ENCODE measurements at regions not wholly inside any gene's neighbourhood (a gene's known extent, or its start where the extent isn't known, plus 50 kb on each side); places are given as distances from the start of the nearest gene placed in this dataset.

DNA sequence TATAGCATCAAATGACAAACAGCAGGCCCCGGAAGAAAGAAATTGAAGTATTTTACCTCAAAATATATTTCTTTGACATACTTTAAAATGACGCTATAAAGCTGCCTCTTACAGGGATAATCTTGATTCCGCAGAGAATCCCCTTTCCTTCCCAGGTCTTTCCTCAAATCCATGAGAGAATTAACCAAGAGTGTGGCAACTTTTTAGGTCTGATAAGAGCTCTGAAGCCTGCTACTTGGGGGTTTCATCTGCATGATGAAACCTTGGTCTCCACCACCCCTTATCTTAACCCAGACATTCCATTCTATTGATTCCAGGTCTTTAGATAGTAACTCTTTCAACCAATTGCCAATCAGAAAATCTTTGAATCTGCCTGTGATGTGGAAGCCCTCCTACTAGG lies 173.8 kb downstream of the CEMIP2 start:
- Histone ChIP-seq H4K20me1 (ENCODE audit: low read length) (no peaks in the 10 kb centered on the region), H3K4me3 (ENCODE audit: low read length) (no peak overlapping the region), H3K9me2 (replicated peaks; ENCODE audit: low read length) (no peaks in the 10 kb centered on the region), H3K27me3 (ENCODE audit: low read length) (no peaks in the 10 kb centered on the region), H3F3A (ENCODE audit: low read length, unreplicated experiment) (no peaks in the 10 kb centered on the region), H3K9me3 (ENCODE audit: low read length) (no peaks in the 10 kb centered on the region), H3K36me3 (ENCODE audit: low read depth, low read length) (no peaks in the 10 kb centered on the region), H3K79me2 (ENCODE audit: low read length) (no peaks in the 10 kb centered on the region), H3K27ac (ENCODE audit: low read length) (no peak overlapping the region), H3K9ac (ENCODE audit: low read length) (no peak overlapping the region), H2AFZ (ENCODE audit: low read length) (no peak overlapping the region), H3K4me1 (ENCODE audit: insufficient read depth, low read length) (0 out of 2 replicates have a peak, but pooled peaks cover 6% of the 10 kb centered on the region), H3K4me2 (ENCODE audit: low read length) (no peak overlapping the region)
- TF ChIP-seq, protein P1, sequence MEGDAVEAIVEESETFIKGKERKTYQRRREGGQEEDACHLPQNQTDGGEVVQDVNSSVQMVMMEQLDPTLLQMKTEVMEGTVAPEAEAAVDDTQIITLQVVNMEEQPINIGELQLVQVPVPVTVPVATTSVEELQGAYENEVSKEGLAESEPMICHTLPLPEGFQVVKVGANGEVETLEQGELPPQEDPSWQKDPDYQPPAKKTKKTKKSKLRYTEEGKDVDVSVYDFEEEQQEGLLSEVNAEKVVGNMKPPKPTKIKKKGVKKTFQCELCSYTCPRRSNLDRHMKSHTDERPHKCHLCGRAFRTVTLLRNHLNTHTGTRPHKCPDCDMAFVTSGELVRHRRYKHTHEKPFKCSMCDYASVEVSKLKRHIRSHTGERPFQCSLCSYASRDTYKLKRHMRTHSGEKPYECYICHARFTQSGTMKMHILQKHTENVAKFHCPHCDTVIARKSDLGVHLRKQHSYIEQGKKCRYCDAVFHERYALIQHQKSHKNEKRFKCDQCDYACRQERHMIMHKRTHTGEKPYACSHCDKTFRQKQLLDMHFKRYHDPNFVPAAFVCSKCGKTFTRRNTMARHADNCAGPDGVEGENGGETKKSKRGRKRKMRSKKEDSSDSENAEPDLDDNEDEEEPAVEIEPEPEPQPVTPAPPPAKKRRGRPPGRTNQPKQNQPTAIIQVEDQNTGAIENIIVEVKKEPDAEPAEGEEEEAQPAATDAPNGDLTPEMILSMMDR (conservative IDR thresholded peaks at IDR 0.05; ENCODE audit: low read depth, low read length): no peak
- TF ChIP-seq EZH2phosphoT487 (IDR thresholded peaks at IDR 0.05; ENCODE audit: borderline replicate concordance, low read length): no peak
- TF ChIP-seq EZH2 (IDR thresholded peaks at IDR 0.05; ENCODE audit: low read length, unreplicated experiment): no peak
- intact Hi-C loops (cut with micrococcal nuclease): no loop called here
- no peak for DNase-seq
- ChIA-PET POLR2A (ENCODE audit: unreplicated experiment) (no interaction called here), CTCF (no interaction called here)
- no peak for ATAC-seq
- no TSS peak for BruUV-seq (replicated peaks)

DNA sequence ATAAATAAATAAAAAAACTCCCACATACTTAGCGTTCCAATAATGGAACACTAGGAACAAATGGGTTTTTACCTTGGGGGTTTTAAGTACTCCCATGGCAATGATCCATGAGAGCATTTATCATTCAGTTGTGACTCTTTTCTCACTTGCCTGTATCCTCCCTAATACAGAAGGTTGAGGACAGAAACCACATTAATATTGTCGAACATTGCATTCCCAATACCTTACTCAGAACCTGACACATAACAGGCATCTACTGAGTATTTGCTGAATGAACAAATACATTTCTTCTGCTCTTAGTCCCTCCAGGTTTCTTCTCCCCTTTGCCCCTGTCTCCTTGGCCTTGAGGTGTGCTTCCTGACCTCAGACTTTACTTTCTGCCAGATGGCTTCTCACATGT lies 175.9 kb downstream of the CEMIP2 start:
- Histone ChIP-seq H3K4me3 (ENCODE audit: low read length) (no peak overlapping the region), H3K79me2 (ENCODE audit: low read length) (no peaks in the 10 kb centered on the region), H4K20me1 (ENCODE audit: low read length) (no peaks in the 10 kb centered on the region), H3K4me1 (ENCODE audit: insufficient read depth, low read length) (peaks cover 6% of the 10 kb centered on the region; the same call in 1 of the 2 replicates), H3K36me3 (ENCODE audit: low read depth, low read length) (no peaks in the 10 kb centered on the region), H3K9me2 (replicated peaks; ENCODE audit: low read length) (no peaks in the 10 kb centered on the region), H3K27me3 (ENCODE audit: low read length) (no peaks in the 10 kb centered on the region), H3K4me2 (ENCODE audit: low read length) (no peak overlapping the region), H3F3A (ENCODE audit: low read length, unreplicated experiment) (no peaks in the 10 kb centered on the region), H2AFZ (ENCODE audit: low read length) (no peak overlapping the region), H3K9ac (ENCODE audit: low read length) (no peak overlapping the region), H3K27ac (ENCODE audit: low read length) (no peak overlapping the region), H3K9me3 (ENCODE audit: low read length) (no peaks in the 10 kb centered on the region)
- DNase-seq: peak; percentile 67
- ChIA-PET POLR2A (ENCODE audit: unreplicated experiment) (no interaction called here), CTCF (no interaction called here)
- intact Hi-C loops (cut with micrococcal nuclease): no loop called here
- TF ChIP-seq, protein P1 (conservative IDR thresholded peaks at IDR 0.05; ENCODE audit: low read depth, low read length): no peak
- no TSS peak for BruUV-seq (replicated peaks)
- peak; percentile 75 for ATAC-seq

- H3K27me3 ChIP-seq (ENCODE audit: low read length): no peaks in the 10 kb centered on the region
- no peak overlapping the region for H3K4me3 ChIP-seq (ENCODE audit: low read length)
- TF ChIP-seq EZH2 (IDR thresholded peaks at IDR 0.05; ENCODE audit: low read length, unreplicated experiment) (no peak), EZH2phosphoT487 (IDR thresholded peaks at IDR 0.05; ENCODE audit: borderline replicate concordance, low read length) (no peak)
- TF ChIP-seq, protein P1 (conservative IDR thresholded peaks at IDR 0.05; ENCODE audit: low read depth, low read length): no peak
- H3K9me2 ChIP-seq (replicated peaks; ENCODE audit: low read length): no peaks in the 10 kb centered on the region
- intact Hi-C loops (cut with micrococcal nuclease): no loop called here
- no peak overlapping the region for H2AFZ ChIP-seq (ENCODE audit: low read length)
- no peaks in the 10 kb centered on the region for H3K9me3 ChIP-seq (ENCODE audit: low read length)
- BruUV-seq (replicated peaks): no TSS peak
- H3K4me2 ChIP-seq (ENCODE audit: low read length): no peak overlapping the region
- POLR2A ChIA-PET (ENCODE audit: unreplicated experiment): no interaction called here
- no peaks in the 10 kb centered on the region for H3F3A ChIP-seq (ENCODE audit: low read length, unreplicated experiment)
- no peaks in the 10 kb centered on the region for H4K20me1 ChIP-seq (ENCODE audit: low read length)
- CTCF ChIA-PET: no interaction called here
- H3K36me3 ChIP-seq (ENCODE audit: low read depth, low read length): no peaks in the 10 kb centered on the region
- H3K9ac ChIP-seq (ENCODE audit: low read length): no peak overlapping the region
- H3K27ac ChIP-seq (ENCODE audit: low read length): no peak overlapping the region
- H3K79me2 ChIP-seq (ENCODE audit: low read length): no peaks in the 10 kb centered on the region
- DNase-seq (no peak), ATAC-seq (no peak)
- peaks cover 6% of the 10 kb centered on the region; the same call in 1 of the 2 replicates for H3K4me1 ChIP-seq (ENCODE audit: insufficient read depth, low read length)
These were observed 178.0 kb downstream of the CEMIP2 start for GRCh38 chr9:71590362-71590761.

All from PC-3 (cell line).